HCT116 (cell line): ENCODE measurements at regions not wholly inside any gene's neighbourhood (a gene's known extent, or its start where the extent isn't known, plus 50 kb on each side); places are given as distances from the start of the nearest gene placed in this dataset.
"Not testable (repeated sequence)": the region's sequence is repeated elsewhere in the genome, so short reads cannot be mapped to it uniquely, and the experiment has no call there.

Experiments
- ATAC-seq: fragments of 200-7000 bp; cut with Tn5 transposase; 2 replicates; pipeline ENCODE4 v1.9.1; 2020; ENCODE audit warnings: mild to moderate bottlenecking, moderate library complexity
- BruUV-seq: library from RNA; stranded (reverse); fragments of 400-500 nt; replicated peaks from 2 replicates; lab custom pipeline; 2021; lab: Mats Ljungman, UMichigan
- CTCF ChIA-PET: fragments of 300-600 bp; sonication (Branson Sonifier 250); formaldehyde crosslinking; loops from one replicate; lab custom pipeline; 2021; ENCODE audit warnings: antibody characterized with exemption; lab: Charles Lee
- POLR2A ChIA-PET: fragments of 300-600, 350-600 bp; sonication (Branson Sonifier 250); formaldehyde crosslinking; loops from one replicate; lab custom pipeline; 2021; ENCODE audit warnings: antibody characterized with exemption; lab: Charles Lee
- RAD21 ChIA-PET, 2 experiments: fragments of 300-600 bp; sonication (Branson Sonifier 250); formaldehyde crosslinking; loops; one replicate each; lab custom pipeline; 2023; ENCODE audit warnings: low total read pairs in 2 of 2; ENCODE audit not compliant: uncharacterized antibody in 2 of 2, unreplicated experiment in 2 of 2, low non-redundant PET in 1 of 2; lab: Charles Lee
- DNase-seq: peaks from one replicate; pipeline ENCODE4 v3.0.0-alpha.2; 2010; ENCODE audit warnings: low read depth, low spot score
- H2AFZ ChIP-seq: fragments of 200-600 bp; shearing (Covaris generic), sonication (generic); 2 replicates; pipeline ENCODE4 v1.6.1; 2017; ENCODE audit warnings: low read depth, mixed run types, mixed read lengths, antibody characterized with exemption, low read length; ENCODE audit not compliant: poor library complexity, severe bottlenecking
- H3K27ac ChIP-seq: 2 replicates; pipeline ENCODE4 v1.5.1; 2012; ENCODE audit warnings: low read depth, low read length
- H3K27me3 ChIP-seq: fragments of 200-600 bp; sonication (generic); 2 replicates; pipeline ENCODE4 v1.6.1; 2016; ENCODE audit warnings: mixed run types, low read length, mixed read lengths; ENCODE audit not compliant: insufficient read depth
- H3K36me3 ChIP-seq, 2 experiments: fragments of 200-500 bp in 1 of 2; fragments of 200-600 bp in 1 of 2; sonication (Bioruptor generic) in 1 of 2; sonication (generic) in 1 of 2; 2 replicates each; pipeline versions ENCODE4 v1.5.1 to v1.6.1; 2014 to 2016; ENCODE audit warnings: low read length in 2 of 2, inconsistent platforms in 1 of 2, mixed read lengths in 1 of 2, mixed run types in 1 of 2; ENCODE audit not compliant: insufficient read depth in 2 of 2, control insufficient read depth in 1 of 2
- H3K4me1 ChIP-seq, 2 experiments: fragments of 200-600 bp in 1 of 2; sonication (generic) in 1 of 2; 2 replicates each; pipeline versions ENCODE4 v1.5.1 to v1.6.1; 2012 to 2017; ENCODE audit warnings: low read length in 2 of 2, inconsistent platforms in 1 of 2, mild to moderate bottlenecking in 1 of 2, mixed read lengths in 1 of 2, mixed run types in 1 of 2, moderate library complexity in 1 of 2; ENCODE audit not compliant: insufficient read depth in 2 of 2, control insufficient read depth in 1 of 2
- H3K4me2 ChIP-seq: fragments of 200-600 bp; sonication (generic); 2 replicates; pipeline ENCODE4 v1.6.1; 2017; ENCODE audit warnings: mixed run types, low read length, mixed read lengths
- H3K4me3 ChIP-seq, 2 experiments: fragments of 200-600 bp in 1 of 2; sonication (generic) in 1 of 2; replicated peaks in 1 of 2; 2 replicates each; pipeline ENCODE4 v1.5.1; 2011 to 2016; ENCODE audit warnings: low read length in 2 of 2, control low read depth in 1 of 2, low read depth in 1 of 2, mild to moderate bottlenecking in 1 of 2, mixed read lengths in 1 of 2, mixed run types in 1 of 2
- H3K79me2 ChIP-seq: fragments of 200-600 bp; sonication (generic); 2 replicates; pipeline ENCODE4 v1.6.1; 2017; ENCODE audit warnings: mild to moderate bottlenecking, mixed run types, low read length, moderate library complexity, mixed read lengths; ENCODE audit not compliant: insufficient read depth
- H3K9ac ChIP-seq: fragments of 200-600 bp; sonication (generic); 2 replicates; pipeline ENCODE4 v1.6.1; 2016; ENCODE audit warnings: low read length, mixed read lengths
- H3K9me2 ChIP-seq: fragments of 200-600 bp; sonication (generic), shearing (Covaris generic); 2 replicates; pipeline ENCODE4 v1.6.1; 2017; ENCODE audit warnings: mixed run types, mild to moderate bottlenecking, moderate library complexity; ENCODE audit not compliant: insufficient read depth
- H3K9me3 ChIP-seq, 2 experiments: fragments of 200-500 bp in 1 of 2; fragments of 200-600 bp in 1 of 2; sonication (Bioruptor generic) in 1 of 2; sonication (generic) in 1 of 2; 2 replicates each; pipeline ENCODE4 v1.6.1; 2014 to 2017; ENCODE audit warnings: low read length in 2 of 2, mixed read lengths in 2 of 2, inconsistent platforms in 1 of 2, low read depth in 1 of 2, mild to moderate bottlenecking in 1 of 2, mixed run types in 1 of 2, moderate library complexity in 1 of 2; ENCODE audit not compliant: control insufficient read depth in 1 of 2, insufficient read depth in 1 of 2
- H4K20me1 ChIP-seq: fragments of 200-600 bp; sonication (generic), shearing (Covaris generic); 2 replicates; pipeline ENCODE4 v1.6.1; 2017; ENCODE audit warnings: mixed run types, mild to moderate bottlenecking, moderate library complexity; ENCODE audit not compliant: insufficient read depth
- CBX3 ChIP-seq: IDR thresholded peaks from 2 replicates; pipeline ENCODE4 v1.6.1; 2012; ENCODE audit warnings: low read depth
- EZH2phosphoT487 ChIP-seq: fragments of 200-600 bp; IDR thresholded peaks from 2 replicates; pipeline ENCODE4 v1.6.1; 2018; ENCODE audit warnings: antibody characterized with exemption, borderline replicate concordance
- FOSL1 ChIP-seq: IDR thresholded peaks from 2 replicates; pipeline ENCODE4 v1.6.1; 2012; ENCODE audit warnings: low read depth
- MAX ChIP-seq: IDR thresholded peaks from 2 replicates; pipeline ENCODE4 v1.6.1; 2012
- REST ChIP-seq: IDR thresholded peaks from 2 replicates; pipeline ENCODE4 v1.6.1; 2012; ENCODE audit warnings: low read depth
- YY1 ChIP-seq: IDR thresholded peaks from 2 replicates; pipeline ENCODE4 v1.6.1; 2011; ENCODE audit warnings: low read length, low read depth, moderate library complexity, mild to moderate bottlenecking; ENCODE audit not compliant: insufficient replicate concordance; ENCODE audit errors: extremely low read depth
- ZNF274 ChIP-seq: fragments of 200-500 bp; sonication (Bioruptor generic); IDR thresholded peaks from 2 replicates; pipeline ENCODE4 v1.6.1; 2014; ENCODE audit warnings: mild to moderate bottlenecking, low read depth, low read length, inconsistent platforms
- intact Hi-C: fragments of 100-400 bp; cut with micrococcal nuclease; formaldehyde crosslinking; loops from 2 replicates; pipeline ENCODE4 v1.10.0; 2022

DNA sequence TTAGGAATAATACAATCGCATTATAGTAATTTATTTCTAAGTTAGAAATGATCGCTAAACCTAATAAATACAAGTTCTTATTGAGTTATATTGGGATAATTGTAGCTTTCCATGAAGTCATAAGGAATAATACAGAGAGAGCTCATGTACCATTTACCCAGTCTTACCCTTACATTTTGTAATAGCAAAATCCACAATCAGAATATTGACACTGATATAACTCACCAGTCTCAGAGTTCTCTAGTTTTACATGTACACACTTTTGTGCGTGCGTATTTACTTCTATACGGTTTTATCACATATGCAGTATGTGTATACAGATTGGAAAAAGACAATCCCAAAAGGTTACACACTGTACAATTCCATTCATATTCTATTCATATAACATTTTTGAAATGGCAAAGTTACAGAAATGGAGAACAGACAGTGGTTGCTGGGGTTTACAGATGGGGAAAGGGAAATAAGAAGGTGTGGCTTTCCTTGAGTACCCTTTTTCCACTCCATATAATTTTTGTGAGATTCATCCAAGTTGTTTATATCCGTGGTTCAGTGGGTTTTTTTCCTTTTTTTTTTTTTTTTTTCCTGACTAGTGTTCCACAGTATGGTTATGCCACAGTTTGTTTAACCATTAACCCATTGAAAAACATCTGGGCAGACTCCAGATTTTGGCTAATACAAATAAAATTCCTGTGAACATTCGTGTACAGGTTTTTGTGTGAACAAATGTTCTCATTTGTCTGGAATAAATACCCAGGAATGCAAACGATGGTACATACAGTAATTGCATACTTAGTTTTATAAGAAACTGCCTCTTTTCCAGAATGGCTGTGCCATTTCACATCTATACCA, 117.2 kb downstream of the HNMT start:
- POLR2A ChIA-PET = no interaction called here
- Histone ChIP-seq H3K79me2 (no peaks in the 10 kb centered on the region), H3K27me3 (no peaks in the 10 kb centered on the region), H2AFZ (no peak overlapping the region), H3K4me1 (no peaks in the 10 kb centered on the region), H3K9me2 (no peaks in the 10 kb centered on the region), H3K36me3 (no peaks in the 10 kb centered on the region), H3K9me3 (no peaks in the 10 kb centered on the region), H3K27ac (no peak overlapping the region), H3K4me3 (no peak overlapping the region), H3K4me2 (no peak overlapping the region), H4K20me1 (no peaks in the 10 kb centered on the region), H3K9ac (no peak overlapping the region)
- ATAC-seq (no peak), DNase-seq (no peak)
- intact Hi-C loops = no loop called here
- RAD21 ChIA-PET = no interaction called here
- TF ChIP-seq FOSL1 (no peak), ZNF274 (no peak), YY1 (no peak), MAX (no peak)
- CTCF ChIA-PET = interaction anchor here (1.2 kb wide), 1 partner anchor 10 kb away, joined by 3 read pairs; no protein-coding TSS in a partner anchor
- BruUV-seq = no TSS peak

DNA sequence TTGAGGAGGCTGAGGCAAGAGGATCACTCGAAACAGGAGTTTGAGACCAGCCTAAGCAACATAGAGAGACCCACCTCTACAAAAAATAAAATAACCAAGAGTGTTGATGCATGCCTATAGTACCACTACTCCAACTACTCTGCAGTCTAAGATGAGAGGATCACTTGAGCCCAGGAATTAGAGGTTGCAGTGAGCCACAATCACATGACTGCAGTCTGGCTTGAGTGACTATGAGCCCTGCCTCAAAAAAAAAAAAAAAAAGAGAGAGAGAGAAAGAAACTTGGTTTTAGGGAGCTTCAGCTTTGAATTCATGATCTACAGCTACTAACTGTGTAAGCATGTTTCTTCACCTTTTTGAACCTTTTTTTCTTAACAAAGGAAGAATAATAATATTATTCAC, 119.9 kb downstream of the HNMT start:
- H3K4me2 ChIP-seq = no peak overlapping the region
- no peaks in the 10 kb centered on the region for H3K36me3 ChIP-seq
- H3K9me2 ChIP-seq = no peaks in the 10 kb centered on the region
- intact Hi-C loops = no loop called here
- ChIA-PET POLR2A (no interaction called here), RAD21 (no interaction called here)
- ATAC-seq = no peak
- H3K4me3 ChIP-seq = no peak overlapping the region
- no peak overlapping the region for H2AFZ ChIP-seq
- H3K4me1 ChIP-seq = no peaks in the 10 kb centered on the region
- no TSS peak for BruUV-seq
- TF ChIP-seq FOSL1 = no peak
- TF ChIP-seq EZH2phosphoT487 = no peak
- no peak for TF ChIP-seq CBX3
- TF ChIP-seq REST = no peak
- TF ChIP-seq, all 23 proteins: peak for 0
- Histone ChIP-seq H3K27ac (no peak overlapping the region), H3K79me2 (no peaks in the 10 kb centered on the region), H3K27me3 (no peaks in the 10 kb centered on the region), H3K9ac (no peak overlapping the region), H4K20me1 (no peaks in the 10 kb centered on the region), H3K9me3 (no peaks in the 10 kb centered on the region)
- DNase-seq = no peak
- CTCF ChIA-PET = no interaction called here

DNA sequence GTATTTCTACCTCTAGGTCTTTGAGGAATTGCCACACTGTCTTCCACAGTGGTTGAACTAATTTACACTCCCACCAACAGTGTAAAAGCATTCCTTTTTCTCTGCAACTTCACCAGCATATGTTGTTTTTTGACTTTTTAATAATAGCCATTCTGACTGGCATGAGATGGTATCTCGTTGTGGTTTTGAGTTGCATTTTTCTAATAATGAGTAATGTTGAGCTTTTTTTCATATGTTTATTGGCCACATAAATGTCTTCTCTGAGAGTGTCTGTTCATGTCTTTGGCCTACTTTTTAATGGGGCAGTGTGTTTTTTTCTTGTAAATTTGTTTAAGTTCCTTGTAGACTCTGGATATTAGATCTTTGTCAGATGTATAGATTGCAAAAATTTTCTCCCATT, 121.2 kb downstream of the HNMT start:
- intact Hi-C loops = not testable (repeated sequence)

More for the DNA sequence above, 121.2 kb downstream of the HNMT start:
- H3K9me3 ChIP-seq, H4K20me1 ChIP-seq, CTCF ChIA-PET, POLR2A ChIA-PET, H3K79me2 ChIP-seq, H3K4me2 ChIP-seq, H2AFZ ChIP-seq, BruUV-seq, H3K4me3 ChIP-seq, H3K36me3 ChIP-seq, ATAC-seq, H3K9ac ChIP-seq, DNase-seq, H3K27ac ChIP-seq, H3K4me1 ChIP-seq, H3K27me3 ChIP-seq, RAD21 ChIA-PET, H3K9me2 ChIP-seq: not testable (repeated sequence)
